Gastroesophageal sphincter (tissue), 4 donors: ENCODE measurements at regions not wholly inside any gene's neighbourhood (a gene's known extent, or its start where the extent isn't known, plus 50 kb on each side); places are given as distances from the start of the nearest gene placed in this dataset.

Source experiments
- ATAC-seq: fragments of 150-250 bp; one replicate; pipeline ENCODE4 v1.9.1; 2016; ENCODE audit warnings: mild to moderate bottlenecking, moderate library complexity
- H3K27ac ChIP-seq, 4 donors: fragments of 200-600 bp; sonication (generic) in 3 of 4; 1 replicate in 3 of 4; 2 replicates in 1 of 4; pipeline ENCODE4 v1.5.1; 2016 to 2019
- H3K27me3 ChIP-seq: fragments of 200-600 bp; sonication (generic); one replicate; pipeline ENCODE4 v1.5.1; 2019
- H3K36me3 ChIP-seq, 2 donors: fragments of 200-600 bp; sonication (generic); one replicate each; pipeline ENCODE4 v1.5.1; 2019; ENCODE audit warnings: control low read depth in 1 of 2
- H3K4me1 ChIP-seq, 3 donors: fragments of 200-600 bp; sonication (generic); 1 replicate in 2 of 3; 2 replicates in 1 of 3; pipeline ENCODE4 v1.5.1; 2016 to 2019; ENCODE audit warnings: control low read depth in 2 of 3
- H3K4me3 ChIP-seq, 2 donors: fragments of 200-600 bp; sonication (generic); one replicate each; pipeline ENCODE4 v1.5.1; 2019; ENCODE audit warnings: mild to moderate bottlenecking in 1 of 2, moderate library complexity in 1 of 2
- H3K9me3 ChIP-seq, 3 donors: fragments of 200-600 bp; sonication (generic); one replicate each; pipeline ENCODE4 v1.5.1; 2017 to 2019; ENCODE audit warnings: control low read depth in 2 of 3
- EP300 ChIP-seq: sonication (generic); formaldehyde crosslinking; IDR thresholded peaks from one replicate; pipeline ENCODE4 v1.6.1; 2017; ENCODE audit warnings: antibody characterized with exemption, mild to moderate bottlenecking
- POLR2A ChIP-seq, 2 donors: fragments of 450-650 bp; IDR thresholded peaks; one replicate each; pipeline ENCODE4 v1.6.1; 2017; ENCODE audit warnings: antibody characterized with exemption in 2 of 2, mild to moderate bottlenecking in 2 of 2, moderate library complexity in 1 of 2
- POLR2AphosphoS5 ChIP-seq: sonication (generic); formaldehyde crosslinking; IDR thresholded peaks from one replicate; pipeline ENCODE4 v1.6.1; 2017; ENCODE audit warnings: antibody characterized with exemption
- WGBS, 2 donors: methylation state at CpG; one replicate each; pipeline ENCODE4 v1.1.5; 2018; ENCODE audit warnings: low coverage in 1 of 2; 5-methylcytosine and 5-hydroxymethylcytosine counted together
- TF ChIP-seq, protein P1 (sequence below), 4 experiments: fragments of 200-600 bp in 2 of 4; fragments of 450-650 bp in 2 of 4; sonication (generic) in 1 of 4; IDR thresholded peaks; one replicate each; pipeline ENCODE4 v1.5.1; 2017 to 2019; ENCODE audit warnings: antibody characterized with exemption in 4 of 4, mild to moderate bottlenecking in 2 of 4, moderate library complexity in 2 of 4

DNA sequence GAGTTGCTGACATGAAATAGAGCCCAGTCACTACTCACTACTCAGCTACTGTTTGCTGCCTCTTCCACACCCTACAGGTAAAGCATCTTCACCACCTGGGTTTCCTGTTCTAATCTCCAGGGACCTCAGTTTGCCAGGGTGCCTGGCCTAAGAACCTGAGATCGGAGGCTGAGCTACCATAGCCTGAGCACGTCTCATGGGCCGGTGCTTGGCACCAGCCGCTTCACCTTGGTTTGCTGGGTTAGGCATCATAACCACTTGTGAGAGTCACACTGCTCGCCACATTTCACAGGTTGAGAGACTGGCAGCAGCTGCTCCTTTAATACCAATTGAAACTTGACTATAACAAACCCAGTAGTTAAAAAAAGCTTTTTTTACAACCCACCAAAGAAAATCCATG is 75.1 kb downstream of the EMX2 start:
- no peaks in the 10 kb centered on the region for H3K36me3 ChIP-seq
- TF ChIP-seq EP300 (no peak), POLR2AphosphoS5 (no peak), POLR2A (IDR thresholded peaks at IDR 0.05) (no peak)
- TF ChIP-seq, protein P1, sequence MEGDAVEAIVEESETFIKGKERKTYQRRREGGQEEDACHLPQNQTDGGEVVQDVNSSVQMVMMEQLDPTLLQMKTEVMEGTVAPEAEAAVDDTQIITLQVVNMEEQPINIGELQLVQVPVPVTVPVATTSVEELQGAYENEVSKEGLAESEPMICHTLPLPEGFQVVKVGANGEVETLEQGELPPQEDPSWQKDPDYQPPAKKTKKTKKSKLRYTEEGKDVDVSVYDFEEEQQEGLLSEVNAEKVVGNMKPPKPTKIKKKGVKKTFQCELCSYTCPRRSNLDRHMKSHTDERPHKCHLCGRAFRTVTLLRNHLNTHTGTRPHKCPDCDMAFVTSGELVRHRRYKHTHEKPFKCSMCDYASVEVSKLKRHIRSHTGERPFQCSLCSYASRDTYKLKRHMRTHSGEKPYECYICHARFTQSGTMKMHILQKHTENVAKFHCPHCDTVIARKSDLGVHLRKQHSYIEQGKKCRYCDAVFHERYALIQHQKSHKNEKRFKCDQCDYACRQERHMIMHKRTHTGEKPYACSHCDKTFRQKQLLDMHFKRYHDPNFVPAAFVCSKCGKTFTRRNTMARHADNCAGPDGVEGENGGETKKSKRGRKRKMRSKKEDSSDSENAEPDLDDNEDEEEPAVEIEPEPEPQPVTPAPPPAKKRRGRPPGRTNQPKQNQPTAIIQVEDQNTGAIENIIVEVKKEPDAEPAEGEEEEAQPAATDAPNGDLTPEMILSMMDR (IDR thresholded peaks at IDR 0.05): no peak
- H3K9me3 ChIP-seq: no peaks in the 10 kb centered on the region
- WGBS, 2 donors: 96 to 100% methylated on average over 1 to 3 of the region's 5 CpGs
- H3K4me3 ChIP-seq: no peak overlapping the region
- no peak for ATAC-seq
- H3K4me1 ChIP-seq: no peaks in the 10 kb centered on the region
- no peak overlapping the region for H3K27ac ChIP-seq
- H3K27me3 ChIP-seq: peaks cover 54% of the 10 kb centered on the region

DNA sequence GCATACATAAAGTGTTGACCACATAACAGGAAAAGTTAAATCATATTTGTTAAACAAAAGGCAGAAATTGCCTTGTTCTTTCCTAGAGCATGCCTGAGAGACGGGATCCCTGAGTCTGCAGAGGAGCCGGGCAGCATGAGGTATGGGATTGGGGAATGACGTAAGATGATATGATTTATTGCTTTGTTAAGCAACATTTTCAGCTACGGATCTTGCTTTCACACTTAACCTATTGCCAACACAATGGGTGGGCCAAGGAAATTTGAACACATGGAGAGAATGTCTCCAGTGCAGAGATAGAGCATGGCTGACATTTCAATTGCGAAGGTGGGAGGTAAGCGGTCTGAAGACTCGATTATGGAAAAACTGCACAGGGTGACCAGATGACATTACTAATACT is 76.7 kb downstream of the EMX2 start:
- H3K4me3 ChIP-seq: no peak overlapping the region
- no peaks in the 10 kb centered on the region for H3K9me3 ChIP-seq
- H3K27ac ChIP-seq: no peak overlapping the region
- WGBS, 2 donors: 65 to 83% methylated on average over 7 of the region's 7 CpGs
- TF ChIP-seq, protein P1 (IDR thresholded peaks at IDR 0.05): no peak
- TF ChIP-seq POLR2A (IDR thresholded peaks at IDR 0.05) (no peak), POLR2AphosphoS5 (no peak), EP300 (no peak)
- no peaks in the 10 kb centered on the region for H3K36me3 ChIP-seq
- H3K27me3 ChIP-seq: peaks cover 38% of the 10 kb centered on the region
- ATAC-seq: no peak
- no peaks in the 10 kb centered on the region for H3K4me1 ChIP-seq

DNA sequence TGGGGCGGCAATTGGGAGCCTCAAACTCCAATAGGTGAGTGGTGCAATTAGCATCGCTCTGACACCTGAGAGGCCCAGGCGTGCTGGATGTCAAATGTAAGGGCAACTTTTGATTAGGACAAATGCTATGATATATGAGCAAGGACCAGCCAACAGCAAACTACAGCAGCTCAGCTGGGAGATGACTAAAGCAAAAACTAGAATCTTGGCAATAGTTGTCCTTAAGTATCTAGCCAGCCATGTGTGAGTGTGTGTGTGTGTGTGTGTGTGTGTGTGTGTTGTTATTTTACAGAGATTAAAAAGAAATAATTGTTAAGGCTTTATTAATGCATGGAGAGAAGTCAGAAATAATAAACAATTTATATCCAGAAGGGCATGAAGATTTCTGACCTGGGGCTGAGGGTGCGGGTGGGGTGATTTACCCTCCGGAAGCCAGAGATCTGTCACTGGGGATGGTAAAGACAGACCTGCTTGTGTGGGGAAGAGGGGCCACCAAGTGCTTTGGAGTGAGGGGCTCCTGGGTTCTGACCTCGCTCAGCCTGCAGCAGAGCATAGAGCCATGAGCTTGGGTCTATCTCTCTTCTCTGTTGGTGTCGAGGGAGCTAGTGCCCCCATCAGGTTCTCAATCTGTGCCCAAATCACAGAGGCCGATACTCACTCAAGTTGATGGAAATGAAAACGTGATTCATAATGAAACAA is 77.3 kb downstream of the EMX2 start:
- H3K27ac ChIP-seq: no peak overlapping the region
- H3K4me1 ChIP-seq: no peaks in the 10 kb centered on the region
- WGBS, 2 donors: 69 to 83% methylated on average over 6 to 8 of the region's 9 CpGs

DNA sequence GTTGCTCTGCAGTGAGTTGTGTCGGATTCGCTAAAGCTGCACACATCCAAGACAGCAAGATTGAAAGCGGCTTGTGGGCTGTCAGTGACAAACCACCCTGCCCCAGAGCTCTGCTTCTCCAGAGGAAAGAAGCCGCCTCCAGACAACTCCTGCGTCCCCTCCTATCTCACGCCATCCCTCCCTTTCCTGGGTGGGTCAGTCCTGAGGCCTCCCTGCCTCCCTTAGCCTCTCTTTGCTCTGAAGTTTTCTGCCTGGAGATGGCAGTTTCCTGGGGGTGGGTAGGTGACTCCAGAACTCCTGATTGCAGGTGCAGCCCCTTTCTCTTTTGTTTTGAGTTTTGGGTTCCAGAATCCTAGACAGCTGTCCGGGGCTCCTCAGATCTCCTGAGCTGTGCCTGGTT is 78.7 kb downstream of the EMX2 start:
- H3K9me3 ChIP-seq: no peaks in the 10 kb centered on the region
- WGBS, 2 donors: 42 to 67% methylated on average over 2 to 3 of the region's 7 CpGs
- H3K36me3 ChIP-seq: no peaks in the 10 kb centered on the region
- no peaks in the 10 kb centered on the region for H3K4me1 ChIP-seq
- no peak overlapping the region for H3K4me3 ChIP-seq
- TF ChIP-seq POLR2A (IDR thresholded peaks at IDR 0.05): no peak
- TF ChIP-seq EP300: no peak
- TF ChIP-seq POLR2AphosphoS5: no peak
- TF ChIP-seq, protein P1 (IDR thresholded peaks at IDR 0.05): no peak
- H3K27ac ChIP-seq: no peak overlapping the region
- H3K27me3 ChIP-seq: peaks cover 23% of the 10 kb centered on the region
- no peak for ATAC-seq

More for the DNA sequence above, 77.3 kb downstream of the EMX2 start:
- Histone ChIP-seq H3K4me3 (no peak overlapping the region), H3K9me3 (no peaks in the 10 kb centered on the region), H3K36me3 (no peaks in the 10 kb centered on the region), H3K27me3 (peaks cover 33% of the 10 kb centered on the region)
- no peak for ATAC-seq
- TF ChIP-seq EP300 (no peak), POLR2AphosphoS5 (no peak), POLR2A (IDR thresholded peaks at IDR 0.05) (no peak)
- TF ChIP-seq, protein P1 (IDR thresholded peaks at IDR 0.05): no peak

DNA sequence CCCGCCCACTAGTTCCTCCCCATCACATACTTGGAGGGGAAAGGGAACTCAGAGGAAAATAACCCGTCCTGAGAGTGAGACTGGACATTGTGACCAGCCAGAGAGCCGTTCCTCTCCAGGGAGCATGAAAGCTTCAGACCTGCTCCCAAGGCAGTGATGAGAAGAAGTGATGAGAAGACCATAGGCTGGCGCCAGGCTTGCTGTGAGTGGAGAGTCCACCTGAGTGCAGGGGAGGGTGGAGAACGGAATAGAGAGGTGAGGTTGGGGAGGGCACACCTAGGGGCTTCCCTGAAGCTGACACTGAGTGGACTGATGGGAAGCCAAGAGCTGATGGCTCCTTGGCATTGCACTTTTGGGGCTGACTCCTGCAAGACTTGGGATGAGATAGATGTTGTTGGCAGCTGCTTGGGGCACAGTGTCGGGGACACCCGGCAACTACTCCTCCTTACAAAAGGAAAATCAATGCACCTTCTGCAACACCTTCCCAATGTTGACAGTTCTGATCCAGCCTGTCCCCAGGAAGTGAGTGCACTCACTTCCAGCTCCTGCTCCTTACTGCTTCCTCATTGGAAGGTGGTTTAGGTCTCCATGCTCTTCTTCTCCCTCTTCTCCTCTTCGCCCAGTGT is 79.4 kb downstream of the EMX2 start:
- Histone ChIP-seq H3K27ac (no peak overlapping the region), H3K4me1 (no peaks in the 10 kb centered on the region), H3K9me3 (no peaks in the 10 kb centered on the region), H3K4me3 (no peak overlapping the region), H3K27me3 (peaks cover 23% of the 10 kb centered on the region), H3K36me3 (no peaks in the 10 kb centered on the region)
- ATAC-seq: no peak
- 78% methylated on average over 1 to 3 of the region's 8 CpGs for WGBS, 2 donors
- no peak for TF ChIP-seq EP300
